Activated naive CD4-positive, alpha-beta T cell treated with anti-CD3 and anti-CD28 coated beads, Interleukin-2, amount 50 U/mL, for 72 hours (primary cell): ENCODE measurements at regions not wholly inside any gene's neighbourhood (a gene's known extent, or its start where the extent isn't known, plus 50 kb on each side); places are given as distances from the start of the nearest gene placed in this dataset.

Experiments
- ATAC-seq, 2 donors: fragments of 150-1000 bp; cut with Tn5 transposase; 2 replicates each; pipeline ENCODE4 v1.10.0; 2021; ENCODE audit warnings: mild to moderate bottlenecking in 2 of 2, moderate library complexity in 2 of 2
- DNase-seq, 2 donors: peaks; one replicate each; pipeline ENCODE4 v3.0.0; 2021 to 2022; ENCODE audit warnings: low spot score in 2 of 2
- H3K27ac Mint-ChIP-seq, 2 donors: one replicate each; pipeline ENCODE4 v1.8.0; 2022; ENCODE audit warnings: mild to moderate bottlenecking in 2 of 2, mixed read lengths in 2 of 2
- H3K36me3 Mint-ChIP-seq, 2 donors: one replicate each; pipeline ENCODE4 v1.8.0; 2022; ENCODE audit warnings: mixed read lengths in 2 of 2
- H3K9me3 Mint-ChIP-seq, 2 donors: one replicate each; pipeline ENCODE4 v1.8.0; 2022; ENCODE audit warnings: mixed read lengths in 2 of 2

- H3K27ac Mint-ChIP-seq, result no peak overlapping the region
- H3K36me3 Mint-ChIP-seq, result no peaks in the 10 kb centered on the region
- no peak for ATAC-seq
- no peaks in the 10 kb centered on the region for H3K9me3 Mint-ChIP-seq
- DNase-seq, result no peak
Observed at GRCh38 chr9:105886136-105886535, 191.8 kb downstream of the TMEM38B start.

DNA sequence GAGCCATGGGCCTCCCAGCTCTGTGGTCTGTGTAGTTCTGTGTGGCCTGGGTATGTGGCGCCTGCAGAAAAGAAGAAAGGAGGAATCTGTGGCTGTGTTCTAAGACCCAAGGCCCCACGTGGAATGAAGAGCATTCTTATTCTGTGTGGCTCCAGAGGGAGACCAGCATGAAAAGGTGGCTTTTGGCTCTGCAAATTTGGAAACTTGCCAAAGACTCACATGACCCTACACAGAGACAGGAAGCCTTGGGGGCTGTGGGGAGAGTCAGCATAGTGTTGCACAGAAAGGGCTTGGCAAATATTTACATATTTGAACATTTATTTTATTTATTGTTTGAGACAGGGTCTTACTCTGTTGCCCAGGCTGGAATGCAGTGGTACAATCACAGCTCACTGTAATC is 193.3 kb downstream of the TMEM38B start:
- DNase-seq (no peak), ATAC-seq (no peak)
- H3K9me3 Mint-ChIP-seq, result no peaks in the 10 kb centered on the region
- no peaks in the 10 kb centered on the region for H3K36me3 Mint-ChIP-seq
- H3K27ac Mint-ChIP-seq, result no peak overlapping the region

DNA sequence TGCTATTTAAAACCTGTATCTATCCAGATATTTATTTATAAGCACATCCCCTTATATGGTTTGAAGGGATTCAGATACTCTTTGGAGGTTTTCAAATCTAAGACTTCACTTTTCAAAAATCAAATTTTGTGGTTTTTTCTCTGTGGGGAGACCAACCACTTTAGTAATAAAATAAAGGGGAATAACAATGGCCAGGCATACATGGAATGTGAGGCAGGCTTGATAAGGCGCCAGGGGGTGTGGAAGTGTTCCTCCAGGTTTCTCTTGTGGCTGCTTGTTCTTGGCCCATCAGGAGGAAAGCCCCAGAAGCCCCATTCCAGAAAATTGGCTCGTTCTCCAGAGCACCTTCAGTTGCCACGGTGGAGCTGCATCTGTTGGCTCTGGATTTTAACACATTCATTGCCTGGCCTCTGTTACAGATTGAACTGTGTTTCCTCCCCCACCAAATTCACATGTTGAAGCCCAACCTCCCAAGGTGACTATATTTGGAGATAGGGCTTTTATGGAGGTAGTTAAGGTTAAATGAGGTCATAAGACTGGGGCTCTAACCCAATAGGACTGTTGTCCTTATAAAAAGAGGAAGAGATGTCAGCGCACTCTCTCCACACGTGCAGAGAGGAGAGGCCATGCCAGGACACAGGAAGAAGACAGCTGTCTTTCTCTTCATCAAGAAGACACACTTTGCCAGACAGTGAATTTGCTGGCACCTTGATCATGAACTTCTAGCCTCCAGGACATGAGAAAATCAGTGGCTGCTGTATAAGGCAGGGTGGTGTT is 195.9 kb downstream of the TMEM38B start:
- DNase-seq (no peak), ATAC-seq (no peak)
- no peaks in the 10 kb centered on the region for H3K9me3 Mint-ChIP-seq
- H3K36me3 Mint-ChIP-seq, result no peaks in the 10 kb centered on the region
- H3K27ac Mint-ChIP-seq, result no peak overlapping the region

DNA sequence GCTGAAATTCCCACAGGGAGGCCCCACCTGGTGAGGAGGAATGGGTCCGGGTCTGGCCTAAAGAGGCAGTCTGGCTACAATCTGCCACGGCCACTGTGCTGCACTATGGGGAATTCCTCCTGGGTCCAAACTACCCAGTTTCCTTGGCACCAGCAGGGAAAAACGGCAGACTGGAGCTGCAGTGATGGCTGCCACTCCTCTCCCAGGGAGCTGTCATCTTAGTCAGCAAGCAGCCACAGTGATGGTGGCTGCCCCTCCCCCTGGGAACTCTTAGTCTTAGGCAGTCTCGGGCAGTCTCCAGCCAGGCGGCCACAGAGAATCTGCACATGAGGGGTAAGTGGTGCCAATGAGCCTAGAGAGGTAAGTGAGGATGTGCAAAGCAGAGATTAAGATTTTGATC is 205.8 kb downstream of the TMEM38B start:
- Mint-ChIP-seq H3K27ac (no peak overlapping the region), H3K9me3 (peaks cover 0 to 5% of the 10 kb centered on the region in 2 donors), H3K36me3 (no peaks in the 10 kb centered on the region)
- ATAC-seq, result no peak
- no peak for DNase-seq

GRCh38 chr9:105901514-105902109 is 207.3 kb downstream of the TMEM38B start:
- ATAC-seq, result peak; percentile 29 to 58
- no peaks in the 10 kb centered on the region for H3K36me3 Mint-ChIP-seq
- DNase-seq, result no peak
- peaks cover 0 to 5% of the 10 kb centered on the region in 2 donors for H3K9me3 Mint-ChIP-seq
- H3K27ac Mint-ChIP-seq, result no peak overlapping the region

DNA sequence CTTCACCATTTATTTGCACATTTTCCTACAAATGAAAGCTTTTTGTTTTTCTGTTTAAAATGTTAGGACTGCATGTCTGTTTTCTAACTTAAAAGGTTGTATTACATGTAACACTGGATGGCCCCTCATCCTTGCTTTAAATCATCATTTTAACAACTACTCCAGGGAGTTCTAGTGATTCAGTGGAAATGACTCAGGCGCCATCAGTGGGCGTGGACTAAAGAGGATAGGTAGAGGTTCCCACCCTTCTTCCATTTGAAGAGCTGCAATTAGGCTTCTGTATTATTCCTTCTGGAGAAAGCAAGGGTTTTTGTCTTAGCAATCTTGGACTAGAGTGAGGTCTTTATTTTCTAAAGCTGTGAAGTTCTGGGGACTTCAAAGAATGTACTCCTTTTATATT is 213.7 kb downstream of the TMEM38B start:
- ATAC-seq, result no peak
- Mint-ChIP-seq H3K36me3 (no peaks in the 10 kb centered on the region), H3K27ac (no peak overlapping the region), H3K9me3 (no peaks in the 10 kb centered on the region)
- no peak for DNase-seq

DNA sequence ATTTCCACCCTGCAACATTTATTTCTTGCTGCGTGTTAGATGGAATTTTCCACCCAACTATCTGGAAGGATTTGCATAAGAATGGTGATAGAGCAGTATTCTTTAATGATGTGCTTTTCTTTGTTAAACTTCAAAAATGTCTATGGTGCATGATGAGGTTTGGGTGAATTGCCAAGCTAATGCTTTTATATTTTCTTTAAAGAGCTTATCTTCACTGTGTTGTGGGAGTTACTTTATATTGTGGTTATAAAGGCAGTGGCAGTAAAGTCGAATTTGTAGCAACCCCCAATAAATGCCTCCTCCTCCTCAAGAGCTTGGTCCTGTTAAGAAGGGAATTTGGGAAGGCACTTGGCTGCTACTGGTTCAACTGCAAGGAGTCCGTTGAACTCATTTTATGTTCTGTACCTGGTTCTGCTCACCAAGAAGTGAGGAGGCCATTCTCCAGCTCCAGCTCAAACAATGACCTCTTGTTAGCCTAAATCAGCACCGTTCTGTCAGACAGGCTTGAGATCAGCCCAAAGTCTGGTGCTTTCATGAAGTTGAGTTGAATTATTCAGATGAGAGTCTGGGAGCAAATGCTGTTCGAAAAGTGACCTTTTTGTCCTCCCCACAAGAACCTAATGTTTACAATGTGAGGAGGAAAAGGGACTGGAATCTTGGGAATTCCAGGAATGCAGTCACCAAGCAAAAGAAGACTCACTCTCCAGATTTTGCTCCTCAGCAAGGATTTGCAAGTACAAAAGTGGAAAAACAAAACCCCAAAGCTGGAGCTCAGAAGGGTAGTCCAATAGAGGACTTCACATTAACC is 217.0 kb downstream of the TMEM38B start:
- no peak for DNase-seq
- no peaks in the 10 kb centered on the region for H3K36me3 Mint-ChIP-seq
- no peak for ATAC-seq
- no peaks in the 10 kb centered on the region for H3K9me3 Mint-ChIP-seq
- H3K27ac Mint-ChIP-seq, result no peak overlapping the region

- Mint-ChIP-seq H3K9me3 (no peaks in the 10 kb centered on the region), H3K36me3 (no peaks in the 10 kb centered on the region), H3K27ac (no peak overlapping the region)
- no peak for ATAC-seq
- no peak for DNase-seq
Observed at GRCh38 chr9:105912157-105912862, 218.0 kb downstream of the TMEM38B start.

DNA sequence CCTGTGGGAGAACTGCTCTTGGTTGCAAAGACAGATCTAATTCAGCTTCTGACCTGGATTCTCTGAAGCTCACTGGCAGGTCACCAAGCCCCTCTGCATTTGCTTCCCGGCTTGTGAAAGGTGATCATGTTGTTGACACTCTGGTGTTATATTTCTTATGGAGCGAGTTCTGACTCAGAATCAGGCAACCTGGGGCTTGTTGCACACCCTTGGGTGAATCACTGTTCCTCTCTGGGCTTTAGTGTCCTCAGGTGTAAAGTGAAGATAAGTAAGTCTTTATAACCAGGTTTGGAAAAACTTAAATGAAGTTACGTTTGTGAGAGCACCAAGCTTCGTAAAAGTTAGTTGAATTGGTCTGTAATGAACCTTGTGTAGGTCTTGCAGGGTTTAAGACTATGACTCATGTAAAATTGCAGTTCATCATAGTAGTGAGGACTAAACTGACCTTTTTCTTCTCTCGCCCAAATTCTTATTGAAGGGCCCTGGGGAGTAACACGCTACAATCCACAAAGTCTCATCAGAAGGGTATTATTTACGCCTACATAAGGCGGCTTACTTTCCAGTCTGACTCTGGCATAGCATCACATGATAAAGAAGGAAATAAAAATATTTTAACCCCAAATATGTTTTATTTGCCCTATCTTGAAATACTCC is 218.6 kb downstream of the TMEM38B start:
- no peak for ATAC-seq
- no peaks in the 10 kb centered on the region for H3K36me3 Mint-ChIP-seq
- H3K27ac Mint-ChIP-seq, result no peak overlapping the region
- no peak for DNase-seq
- no peaks in the 10 kb centered on the region for H3K9me3 Mint-ChIP-seq

DNA sequence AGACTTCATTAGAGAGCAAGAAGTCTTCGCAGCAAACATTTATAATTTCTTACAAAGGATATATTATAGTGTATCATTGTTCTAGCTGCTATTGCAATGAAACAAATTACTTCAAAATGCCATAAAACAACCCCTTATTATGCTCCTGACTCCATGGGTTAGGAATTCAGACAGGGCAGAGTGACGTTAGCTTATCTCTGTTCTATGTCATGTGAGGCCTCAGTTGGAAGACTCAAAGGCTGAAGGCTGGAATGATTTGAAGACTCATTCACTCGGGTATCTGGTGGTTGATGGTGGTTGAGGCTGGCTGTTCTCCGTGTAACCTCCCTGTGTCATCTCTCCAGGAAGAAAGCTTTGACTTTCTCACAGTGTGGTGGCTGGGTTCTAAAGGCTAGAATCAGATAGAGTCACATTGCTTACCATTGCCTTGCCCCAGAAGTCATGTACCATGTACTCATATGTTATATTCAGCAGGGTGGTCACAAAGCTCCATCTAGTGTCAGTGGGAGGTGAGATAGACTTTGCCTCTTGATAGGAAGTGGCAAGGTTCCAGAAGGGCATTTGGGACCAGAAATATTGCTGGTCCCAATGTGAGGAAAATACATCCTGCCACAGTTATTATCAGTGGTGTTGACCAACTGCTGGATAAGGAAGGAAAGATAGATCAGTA is 226.9 kb downstream of the TMEM38B start:
- no peak overlapping the region for H3K27ac Mint-ChIP-seq
- no peaks in the 10 kb centered on the region for H3K36me3 Mint-ChIP-seq
- DNase-seq (no peak), ATAC-seq (no peak)
- H3K9me3 Mint-ChIP-seq, result no peaks in the 10 kb centered on the region

GRCh38 chr9:105928416-105928815 is 234.1 kb downstream of the TMEM38B start:
- peaks cover 0 to 5% of the 10 kb centered on the region in 2 donors for H3K36me3 Mint-ChIP-seq
- ATAC-seq (no peak), DNase-seq (no peak)
- peaks cover 0 to 4% of the 10 kb centered on the region in 2 donors for H3K9me3 Mint-ChIP-seq
- no peak overlapping the region for H3K27ac Mint-ChIP-seq

DNA sequence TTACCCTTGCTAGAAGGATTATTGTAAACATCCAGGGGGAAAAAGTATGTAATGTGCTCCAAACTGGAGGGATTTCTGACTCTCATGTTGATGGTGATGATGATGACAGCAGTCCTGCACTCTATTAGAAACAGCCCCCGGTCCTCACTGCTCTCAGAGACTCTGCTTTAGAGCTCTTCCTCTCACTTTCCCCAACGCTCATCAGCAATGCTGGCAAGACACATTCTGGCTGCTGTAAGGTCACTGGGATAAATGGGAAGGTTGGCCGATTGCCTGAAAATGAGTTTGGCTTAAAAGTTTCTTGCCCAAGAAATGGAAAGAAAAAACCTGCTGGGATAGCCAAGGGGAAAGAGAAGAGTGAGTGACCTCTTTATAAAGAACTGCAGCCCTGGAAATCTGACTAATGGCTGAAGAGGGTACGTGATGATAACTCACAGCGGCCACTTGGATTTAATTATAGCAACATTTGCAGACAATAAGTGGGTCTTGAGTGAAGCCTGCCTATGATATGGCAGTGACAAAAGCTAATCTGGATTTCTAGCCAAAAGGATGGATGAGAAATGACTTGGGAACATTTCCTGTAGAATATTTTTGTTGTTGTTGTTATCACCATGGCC is 235.8 kb downstream of the TMEM38B start:
- Mint-ChIP-seq H3K36me3 (peaks cover 0 to 5% of the 10 kb centered on the region in 2 donors), H3K9me3 (peaks cover 0 to 8% of the 10 kb centered on the region in 2 donors), H3K27ac (no peak overlapping the region)
- ATAC-seq (no peak), DNase-seq (no peak)

- Mint-ChIP-seq H3K9me3 (peaks cover 0 to 8% of the 10 kb centered on the region in 2 donors), H3K27ac (no peak overlapping the region), H3K36me3 (peaks cover 0 to 5% of the 10 kb centered on the region in 2 donors)
- no peak for DNase-seq
- ATAC-seq, result no peak
Observed at GRCh38 chr9:105932276-105932675, 237.9 kb downstream of the TMEM38B start.

DNA sequence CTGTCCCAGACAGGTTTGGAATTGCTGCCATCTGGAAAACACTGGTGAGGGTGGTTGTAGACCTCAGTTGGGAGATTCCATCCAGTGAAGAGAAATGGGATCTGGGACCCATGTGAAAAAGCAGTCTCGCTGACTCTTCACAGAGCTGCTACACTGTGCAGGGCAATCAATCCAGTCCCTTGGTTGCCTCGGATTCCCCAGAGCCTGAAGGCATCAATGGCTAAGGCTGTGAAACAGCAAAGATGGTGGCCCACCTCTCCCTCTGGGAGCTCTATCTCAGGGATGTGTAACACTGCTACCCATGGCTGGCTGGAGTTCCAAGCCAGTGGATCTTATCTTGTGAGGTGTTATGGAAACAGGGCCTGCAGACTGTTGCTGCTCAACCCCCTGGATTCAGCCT is 256.1 kb downstream of the TMEM38B start:
- peaks cover 14 to 23% of the 10 kb centered on the region in 2 donors for H3K9me3 Mint-ChIP-seq
- no peak overlapping the region for H3K27ac Mint-ChIP-seq
- H3K36me3 Mint-ChIP-seq, result peaks cover 0 to 4% of the 10 kb centered on the region in 2 donors
- no peak for DNase-seq
- ATAC-seq, result no peak

DNA sequence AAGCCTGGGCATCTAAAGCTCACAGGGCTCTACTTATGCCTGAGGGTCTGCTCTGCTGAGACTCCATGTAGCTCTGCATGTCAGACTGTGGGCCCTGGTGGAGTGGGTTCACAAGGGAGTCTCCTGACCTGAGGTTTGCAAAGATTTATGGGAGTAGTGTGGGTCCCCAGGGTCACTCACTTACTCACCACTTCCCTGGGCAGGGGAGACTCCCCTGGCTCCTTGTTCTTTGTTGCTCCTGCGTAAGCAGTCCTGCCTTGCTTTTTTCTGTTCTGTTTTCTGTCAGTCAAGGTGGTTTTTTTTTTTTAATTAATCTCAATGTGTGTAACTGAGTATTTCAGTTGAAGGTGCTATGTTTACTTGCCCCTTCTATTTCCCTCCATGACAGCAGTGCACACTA is 256.6 kb downstream of the TMEM38B start:
- Mint-ChIP-seq H3K36me3 (peaks cover 0 to 4% of the 10 kb centered on the region in 2 donors), H3K9me3 (peaks cover 14 to 22% of the 10 kb centered on the region in 2 donors), H3K27ac (no peak overlapping the region)
- DNase-seq (no peak), ATAC-seq (no peak)

DNA sequence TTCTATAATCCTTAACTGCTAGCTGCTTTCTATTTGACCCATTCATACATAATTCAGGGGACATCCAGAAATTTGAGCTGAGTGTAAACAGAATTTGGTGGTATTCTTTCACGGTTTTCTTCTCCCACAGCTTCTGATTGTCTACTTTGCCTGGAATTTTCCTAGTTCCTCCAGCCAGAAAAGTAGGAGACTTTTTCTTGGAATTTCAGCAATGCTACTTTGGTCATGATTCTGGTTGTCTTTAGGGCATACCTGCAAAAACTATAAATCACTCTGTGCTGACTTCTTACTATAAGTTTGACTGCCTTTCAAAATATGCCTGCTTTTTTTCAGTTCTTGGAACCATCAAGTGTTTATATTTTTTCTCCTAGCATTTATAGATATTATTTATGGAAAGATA is 260.2 kb downstream of the TMEM38B start:
- DNase-seq (no peak), ATAC-seq (no peak)
- H3K27ac Mint-ChIP-seq, result no peak overlapping the region
- no peaks in the 10 kb centered on the region for H3K36me3 Mint-ChIP-seq
- no peaks in the 10 kb centered on the region for H3K9me3 Mint-ChIP-seq
